Esophagus squamous epithelium (tissue), 4 donors: ENCODE measurements at regions not wholly inside any gene's neighbourhood (a gene's known extent, or its start where the extent isn't known, plus 50 kb on each side); places are given as distances from the start of the nearest gene placed in this dataset.

Experiments
- POLR2A ChIP-seq, 4 donors: fragments of 450-650 bp; IDR thresholded peaks; one replicate each; pipeline ENCODE4 v1.6.1; 2017; ENCODE audit warnings: antibody characterized with exemption in 4 of 4, mild to moderate bottlenecking in 4 of 4, moderate library complexity in 3 of 4
- TF ChIP-seq, protein P1 (sequence below), 6 experiments: fragments of 450-650 bp in 4 of 6; fragments of 200-600 bp in 2 of 6; sonication (generic) in 2 of 6; IDR thresholded peaks; one replicate each; pipeline ENCODE4 v1.5.1; 2016 to 2019; ENCODE audit warnings: antibody characterized with exemption in 6 of 6, mild to moderate bottlenecking in 4 of 6, moderate library complexity in 4 of 6

DNA sequence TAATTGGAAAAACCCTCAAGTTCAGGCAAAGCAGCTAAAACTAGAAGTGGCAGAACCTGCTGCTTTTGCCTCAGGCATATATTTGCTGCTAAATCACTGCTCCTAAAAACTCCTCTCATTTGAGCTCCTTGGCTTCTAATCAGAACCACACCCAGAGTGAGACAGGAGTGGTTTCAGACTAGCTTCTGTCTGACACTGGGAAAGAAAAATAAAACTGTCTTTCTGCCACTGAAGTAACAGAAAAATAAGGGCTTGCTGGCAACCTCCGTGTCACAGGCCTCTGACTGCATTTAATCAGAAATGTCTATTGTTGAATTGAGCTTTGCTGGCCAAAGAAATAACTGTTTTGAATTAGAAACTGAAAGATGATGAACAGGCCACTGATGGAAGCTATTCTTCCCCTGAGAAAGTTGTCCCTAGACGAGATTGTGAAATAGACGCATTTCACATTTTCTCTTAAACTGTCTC, 52.1 kb upstream of the RAP2C start:
- TF ChIP-seq, protein P1, sequence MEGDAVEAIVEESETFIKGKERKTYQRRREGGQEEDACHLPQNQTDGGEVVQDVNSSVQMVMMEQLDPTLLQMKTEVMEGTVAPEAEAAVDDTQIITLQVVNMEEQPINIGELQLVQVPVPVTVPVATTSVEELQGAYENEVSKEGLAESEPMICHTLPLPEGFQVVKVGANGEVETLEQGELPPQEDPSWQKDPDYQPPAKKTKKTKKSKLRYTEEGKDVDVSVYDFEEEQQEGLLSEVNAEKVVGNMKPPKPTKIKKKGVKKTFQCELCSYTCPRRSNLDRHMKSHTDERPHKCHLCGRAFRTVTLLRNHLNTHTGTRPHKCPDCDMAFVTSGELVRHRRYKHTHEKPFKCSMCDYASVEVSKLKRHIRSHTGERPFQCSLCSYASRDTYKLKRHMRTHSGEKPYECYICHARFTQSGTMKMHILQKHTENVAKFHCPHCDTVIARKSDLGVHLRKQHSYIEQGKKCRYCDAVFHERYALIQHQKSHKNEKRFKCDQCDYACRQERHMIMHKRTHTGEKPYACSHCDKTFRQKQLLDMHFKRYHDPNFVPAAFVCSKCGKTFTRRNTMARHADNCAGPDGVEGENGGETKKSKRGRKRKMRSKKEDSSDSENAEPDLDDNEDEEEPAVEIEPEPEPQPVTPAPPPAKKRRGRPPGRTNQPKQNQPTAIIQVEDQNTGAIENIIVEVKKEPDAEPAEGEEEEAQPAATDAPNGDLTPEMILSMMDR (IDR thresholded peaks at IDR 0.05) = no peak
- no peak for TF ChIP-seq POLR2A (IDR thresholded peaks at IDR 0.05)
